ENCODE measurements at regions not wholly inside any gene's neighbourhood (a gene's known extent, or its start where the extent isn't known, plus 50 kb on each side); places are given as distances from the start of the nearest gene placed in this dataset.

DNA sequence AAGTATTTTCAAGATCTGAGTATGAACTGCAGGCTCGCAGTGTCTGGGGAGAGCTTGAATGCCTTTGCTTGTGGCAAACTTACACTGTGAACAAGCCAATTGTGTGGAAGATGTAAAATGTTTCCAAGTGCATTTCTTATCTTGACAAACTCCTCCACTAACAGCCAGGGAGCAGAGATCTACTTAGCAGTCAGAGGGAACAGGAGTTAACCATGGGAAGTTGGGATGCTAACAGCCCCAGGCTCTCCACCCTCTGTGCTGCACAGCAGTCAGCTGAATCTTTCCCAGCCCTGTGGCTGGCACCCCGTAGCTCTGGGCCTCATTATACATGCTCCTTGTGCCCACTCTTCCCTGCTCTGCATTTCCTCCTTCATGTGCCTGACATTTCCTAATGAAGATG, 450.2 kb downstream of the TSN start:
- Histone ChIP-seq H3K27ac (ENCODE audit: low read length in 2 of 2) (no peak overlapping the region), H3K4me3 (ENCODE audit: control extremely low read depth in 1 of 5, extremely low read depth in 1 of 5, insufficient read depth in 1 of 5, low read depth in 2 of 5, low read length in 4 of 5) (no peak overlapping the region), H3K79me2 (ENCODE audit: control insufficient read depth, insufficient read depth, low read length) (no peaks in the 10 kb centered on the region), H3K4me1 (ENCODE audit: control insufficient read depth in 2 of 2, insufficient read depth in 2 of 2, low read length in 2 of 2) (no peaks in the 10 kb centered on the region), H3K9me3 (ENCODE audit: control extremely low read depth in 1 of 3, control insufficient read depth in 2 of 3, insufficient read depth in 1 of 3, low read length in 2 of 3) (no peaks in the 10 kb centered on the region), H4K20me1 (ENCODE audit: control insufficient read depth, insufficient read depth, low read length, poor library complexity, severe bottlenecking) (no peaks in the 10 kb centered on the region), H3K36me3 (replicated peaks in 1 of 2; ENCODE audit: control extremely low read depth in 1 of 2, control insufficient read depth in 1 of 2, extremely low read depth in 1 of 2, insufficient read depth in 2 of 2, low read length in 1 of 2) (no peaks in the 10 kb centered on the region), H3K4me2 (replicated peaks; ENCODE audit: low read depth, low read length, poor library complexity, severe bottlenecking) (no peak overlapping the region), H3K9ac (ENCODE audit: low read length) (no peak overlapping the region), H3K27me3 (replicated peaks in 1 of 4; ENCODE audit: control extremely low read depth in 1 of 4, control insufficient read depth in 3 of 4, insufficient read depth in 4 of 4, low read length in 3 of 4) (no peaks in the 10 kb centered on the region), H2AFZ (ENCODE audit: insufficient read depth, low read depth, low read length, poor library complexity, severe bottlenecking) (no peak overlapping the region)
- no peak for ATAC-seq (ENCODE audit: low read depth)
- H3K27me3 Mint-ChIP-seq: no peaks in the 10 kb centered on the region
- DNase-seq: no peak
- no peak overlapping the region for H3K27ac Mint-ChIP-seq
- TF ChIP-seq, protein P1, sequence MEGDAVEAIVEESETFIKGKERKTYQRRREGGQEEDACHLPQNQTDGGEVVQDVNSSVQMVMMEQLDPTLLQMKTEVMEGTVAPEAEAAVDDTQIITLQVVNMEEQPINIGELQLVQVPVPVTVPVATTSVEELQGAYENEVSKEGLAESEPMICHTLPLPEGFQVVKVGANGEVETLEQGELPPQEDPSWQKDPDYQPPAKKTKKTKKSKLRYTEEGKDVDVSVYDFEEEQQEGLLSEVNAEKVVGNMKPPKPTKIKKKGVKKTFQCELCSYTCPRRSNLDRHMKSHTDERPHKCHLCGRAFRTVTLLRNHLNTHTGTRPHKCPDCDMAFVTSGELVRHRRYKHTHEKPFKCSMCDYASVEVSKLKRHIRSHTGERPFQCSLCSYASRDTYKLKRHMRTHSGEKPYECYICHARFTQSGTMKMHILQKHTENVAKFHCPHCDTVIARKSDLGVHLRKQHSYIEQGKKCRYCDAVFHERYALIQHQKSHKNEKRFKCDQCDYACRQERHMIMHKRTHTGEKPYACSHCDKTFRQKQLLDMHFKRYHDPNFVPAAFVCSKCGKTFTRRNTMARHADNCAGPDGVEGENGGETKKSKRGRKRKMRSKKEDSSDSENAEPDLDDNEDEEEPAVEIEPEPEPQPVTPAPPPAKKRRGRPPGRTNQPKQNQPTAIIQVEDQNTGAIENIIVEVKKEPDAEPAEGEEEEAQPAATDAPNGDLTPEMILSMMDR (IDR thresholded peaks at IDR 0.05): no peak
- TF ChIP-seq EZH2 (IDR thresholded peaks at IDR 0.05; ENCODE audit: borderline replicate concordance, insufficient read depth, low read depth, low read length, poor library complexity, severe bottlenecking): no peak
- intact Hi-C loops (cut with micrococcal nuclease): no loop called here
- H3K9me3 Mint-ChIP-seq (ENCODE audit: insufficient read depth): peaks cover 2% of the 10 kb centered on the region
- no peaks in the 10 kb centered on the region for H3K4me1 Mint-ChIP-seq
- 67% methylated on average over 1 of the region's 2 CpGs for WGBS (ENCODE audit: insufficient coverage)
- H3K4me3 Mint-ChIP-seq: no peak overlapping the region
- ChIA-PET CTCF (no interaction called here), POLR2A (no interaction called here)

DNA sequence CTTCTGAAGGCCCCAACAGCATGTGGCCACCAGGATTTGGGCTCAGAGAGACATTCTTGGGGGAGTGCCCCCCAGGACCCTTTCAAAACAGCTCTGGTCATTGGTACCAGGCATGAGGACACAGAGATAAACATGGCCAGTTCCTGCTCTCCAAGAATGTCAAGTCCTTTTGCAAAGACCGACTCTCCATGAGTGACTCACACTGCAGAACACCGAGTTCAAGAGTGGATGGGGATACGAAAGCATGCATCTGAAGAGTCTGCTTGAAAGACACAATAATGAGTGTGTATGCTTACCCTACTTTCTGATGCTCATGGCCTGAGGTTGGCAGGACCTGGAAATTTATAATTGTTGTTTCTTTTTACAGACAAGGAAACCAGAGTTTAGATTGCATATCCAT, 450.6 kb downstream of the TSN start:
- H3K27ac ChIP-seq (ENCODE audit: low read length in 2 of 2): no peak overlapping the region
- no peak overlapping the region for H3K4me2 ChIP-seq (replicated peaks; ENCODE audit: low read depth, low read length, poor library complexity, severe bottlenecking)
- H3K27ac Mint-ChIP-seq: no peak overlapping the region
- no peaks in the 10 kb centered on the region for H3K79me2 ChIP-seq (ENCODE audit: control insufficient read depth, insufficient read depth, low read length)
- no peaks in the 10 kb centered on the region for H3K4me1 Mint-ChIP-seq
- H3K27me3 Mint-ChIP-seq: no peaks in the 10 kb centered on the region
- intact Hi-C loops (cut with micrococcal nuclease): no loop called here
- H3K4me3 Mint-ChIP-seq: no peak overlapping the region
- no peaks in the 10 kb centered on the region for H3K4me1 ChIP-seq (ENCODE audit: control insufficient read depth in 2 of 2, insufficient read depth in 2 of 2, low read length in 2 of 2)
- peaks cover 2% of the 10 kb centered on the region for H3K9me3 Mint-ChIP-seq (ENCODE audit: insufficient read depth)
- no peak overlapping the region for H3K9ac ChIP-seq (ENCODE audit: low read length)
- no peak overlapping the region for H3K4me3 ChIP-seq (ENCODE audit: control extremely low read depth in 1 of 5, extremely low read depth in 1 of 5, insufficient read depth in 1 of 5, low read depth in 2 of 5, low read length in 4 of 5)
- POLR2A ChIA-PET: no interaction called here
- CTCF ChIA-PET: no interaction called here
- DNase-seq (no peak), ATAC-seq (ENCODE audit: low read depth) (no peak)
- no peak overlapping the region for H2AFZ ChIP-seq (ENCODE audit: insufficient read depth, low read depth, low read length, poor library complexity, severe bottlenecking)
- H4K20me1 ChIP-seq (ENCODE audit: control insufficient read depth, insufficient read depth, low read length, poor library complexity, severe bottlenecking): no peaks in the 10 kb centered on the region
- no peaks in the 10 kb centered on the region for H3K36me3 ChIP-seq (replicated peaks in 1 of 2; ENCODE audit: control extremely low read depth in 1 of 2, control insufficient read depth in 1 of 2, extremely low read depth in 1 of 2, insufficient read depth in 2 of 2, low read length in 1 of 2)
- 100% methylated on average over 2 of the region's 3 CpGs for WGBS (ENCODE audit: insufficient coverage)
- no peaks in the 10 kb centered on the region for H3K27me3 ChIP-seq (replicated peaks in 1 of 4; ENCODE audit: control extremely low read depth in 1 of 4, control insufficient read depth in 3 of 4, insufficient read depth in 4 of 4, low read length in 3 of 4)
- no peaks in the 10 kb centered on the region for H3K9me3 ChIP-seq (ENCODE audit: control extremely low read depth in 1 of 3, control insufficient read depth in 2 of 3, insufficient read depth in 1 of 3, low read length in 2 of 3)
- TF ChIP-seq, protein P1 (IDR thresholded peaks at IDR 0.05): no peak
- no peak for TF ChIP-seq EZH2 (IDR thresholded peaks at IDR 0.05; ENCODE audit: borderline replicate concordance, insufficient read depth, low read depth, low read length, poor library complexity, severe bottlenecking)
